Natural killer cell (primary cell): ENCODE measurements at regions not wholly inside any gene's neighbourhood (a gene's known extent, or its start where the extent isn't known, plus 50 kb on each side); places are given as distances from the start of the nearest gene placed in this dataset.
"Not testable (repeated sequence)": the region's sequence is repeated elsewhere in the genome, so short reads cannot be mapped to it uniquely, and the experiment has no call there.

Experiments used
- ATAC-seq, 3 donors: fragments of 150-1000 bp in 2 of 3; fragments of 200-7000 bp in 1 of 3; cut with Tn5 transposase; 1 replicate in 1 of 3; 2 replicates in 2 of 3; pipeline ENCODE4 v1.10.0; 2021; ENCODE audit warnings: mild to moderate bottlenecking in 2 of 3, moderate library complexity in 2 of 3
- DNase-seq, 2 donors: peaks; one replicate each; pipeline versions ENCODE4 v3.0.0 to v3.0.0-alpha.2; 2013 to 2021; ENCODE audit warnings: mixed read lengths in 1 of 2
- H3K27ac ChIP-seq: one replicate; pipeline ENCODE4 v1.5.1; 2013; ENCODE audit warnings: mild to moderate bottlenecking, low read length
- H3K27me3 ChIP-seq: one replicate; pipeline ENCODE4 v1.6.1; 2013; ENCODE audit warnings: low read length; ENCODE audit not compliant: control insufficient read depth, insufficient read depth
- H3K36me3 ChIP-seq: one replicate; pipeline ENCODE4 v1.6.1; 2013; ENCODE audit warnings: low read length; ENCODE audit not compliant: control insufficient read depth, insufficient read depth
- H3K4me1 ChIP-seq: one replicate; pipeline ENCODE4 v1.6.1; 2013; ENCODE audit warnings: low read length; ENCODE audit not compliant: control insufficient read depth, insufficient read depth
- H3K4me3 ChIP-seq: one replicate; pipeline ENCODE4 v1.5.1; 2013; ENCODE audit warnings: low read length
- H3K9me3 ChIP-seq: one replicate; pipeline ENCODE4 v1.6.1; 2013; ENCODE audit warnings: low read length; ENCODE audit not compliant: control insufficient read depth, insufficient read depth
- H3K27ac Mint-ChIP-seq, 2 donors: one replicate each; pipeline ENCODE4 v1.8.0; 2022; ENCODE audit warnings: mild to moderate bottlenecking in 2 of 2, mixed read lengths in 2 of 2, moderate library complexity in 1 of 2
- H3K27me3 Mint-ChIP-seq, 2 donors: one replicate each; pipeline ENCODE4 v1.8.0; 2022; ENCODE audit warnings: low read depth in 2 of 2, mixed read lengths in 2 of 2
- H3K36me3 Mint-ChIP-seq: one replicate; pipeline ENCODE4 v1.8.0; 2022; ENCODE audit warnings: mixed read lengths
- H3K4me1 Mint-ChIP-seq, 2 donors: one replicate each; pipeline ENCODE4 v1.8.0; 2022; ENCODE audit warnings: mixed read lengths in 2 of 2
- H3K4me3 Mint-ChIP-seq: one replicate; pipeline ENCODE4 v1.8.0; 2022; ENCODE audit warnings: mild to moderate bottlenecking, moderate library complexity, mixed read lengths
- H3K9me3 Mint-ChIP-seq, 2 donors: one replicate each; pipeline ENCODE4 v1.8.0; 2022; ENCODE audit warnings: mixed read lengths in 2 of 2
- WGBS: methylation state at CpG from one replicate; pipeline ENCODE4 v1.1.7; 2013; ENCODE audit warnings: missing lambda C conversion rate; ENCODE audit not compliant: insufficient coverage; 5-methylcytosine and 5-hydroxymethylcytosine counted together
- intact Hi-C: fragments of 100-400 bp; cut with micrococcal nuclease; formaldehyde crosslinking; loops from one replicate; pipeline ENCODE4 v1.14.2; 2022
- TF ChIP-seq, protein P1 (sequence below): fragments of 200-600 bp; IDR thresholded peaks from one replicate; pipeline ENCODE4 v1.8.0; 2022; ENCODE audit warnings: antibody characterized with exemption

- no peaks in the 10 kb centered on the region for H3K27me3 ChIP-seq
- Mint-ChIP-seq H3K36me3 (peaks cover 5% of the 10 kb centered on the region), H3K4me3 (no peak overlapping the region), H3K9me3 (peaks cover 0 to 10% of the 10 kb centered on the region in 2 donors), H3K4me1 (peaks cover 7 to 11% of the 10 kb centered on the region in 2 donors), H3K27ac (no peak overlapping the region), H3K27me3 (peaks cover 17 to 18% of the 10 kb centered on the region in 2 donors)
- WGBS: 85% methylated on average over 8 of the region's 8 CpGs
- ATAC-seq (no peak), DNase-seq (no peak)
- H3K4me1 ChIP-seq: no peaks in the 10 kb centered on the region
- no peaks in the 10 kb centered on the region for H3K9me3 ChIP-seq
- H3K36me3 ChIP-seq: no peaks in the 10 kb centered on the region
- no peak overlapping the region for H3K27ac ChIP-seq
- H3K4me3 ChIP-seq: no peak overlapping the region
- intact Hi-C loops: no loop called here
- TF ChIP-seq, protein P1, sequence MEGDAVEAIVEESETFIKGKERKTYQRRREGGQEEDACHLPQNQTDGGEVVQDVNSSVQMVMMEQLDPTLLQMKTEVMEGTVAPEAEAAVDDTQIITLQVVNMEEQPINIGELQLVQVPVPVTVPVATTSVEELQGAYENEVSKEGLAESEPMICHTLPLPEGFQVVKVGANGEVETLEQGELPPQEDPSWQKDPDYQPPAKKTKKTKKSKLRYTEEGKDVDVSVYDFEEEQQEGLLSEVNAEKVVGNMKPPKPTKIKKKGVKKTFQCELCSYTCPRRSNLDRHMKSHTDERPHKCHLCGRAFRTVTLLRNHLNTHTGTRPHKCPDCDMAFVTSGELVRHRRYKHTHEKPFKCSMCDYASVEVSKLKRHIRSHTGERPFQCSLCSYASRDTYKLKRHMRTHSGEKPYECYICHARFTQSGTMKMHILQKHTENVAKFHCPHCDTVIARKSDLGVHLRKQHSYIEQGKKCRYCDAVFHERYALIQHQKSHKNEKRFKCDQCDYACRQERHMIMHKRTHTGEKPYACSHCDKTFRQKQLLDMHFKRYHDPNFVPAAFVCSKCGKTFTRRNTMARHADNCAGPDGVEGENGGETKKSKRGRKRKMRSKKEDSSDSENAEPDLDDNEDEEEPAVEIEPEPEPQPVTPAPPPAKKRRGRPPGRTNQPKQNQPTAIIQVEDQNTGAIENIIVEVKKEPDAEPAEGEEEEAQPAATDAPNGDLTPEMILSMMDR: no peak
Observed at GRCh38 chr11:134499990-134500389, 87.9 kb upstream of the B3GAT1 start.

- Mint-ChIP-seq H3K27ac (no peak overlapping the region), H3K4me3 (no peak overlapping the region), H3K4me1 (peaks cover 4 to 7% of the 10 kb centered on the region in 2 donors), H3K27me3 (peaks cover 10 to 18% of the 10 kb centered on the region in 2 donors), H3K36me3 (peaks cover 7% of the 10 kb centered on the region), H3K9me3 (peaks cover 0 to 11% of the 10 kb centered on the region in 2 donors)
- no peaks in the 10 kb centered on the region for H3K4me1 ChIP-seq
- ATAC-seq: peak in 1 of 3 donors; percentile 19
- intact Hi-C loops: no loop called here
- H3K4me3 ChIP-seq: no peak overlapping the region
- DNase-seq: no peak
- no peaks in the 10 kb centered on the region for H3K9me3 ChIP-seq
- H3K36me3 ChIP-seq: no peaks in the 10 kb centered on the region
- H3K27me3 ChIP-seq: no peaks in the 10 kb centered on the region
- TF ChIP-seq, protein P1: no peak
- 91% methylated on average over 19 of the region's 19 CpGs for WGBS
- no peak overlapping the region for H3K27ac ChIP-seq
Observed at GRCh38 chr11:134498326-134499139, 86.5 kb upstream of the B3GAT1 start.

DNA sequence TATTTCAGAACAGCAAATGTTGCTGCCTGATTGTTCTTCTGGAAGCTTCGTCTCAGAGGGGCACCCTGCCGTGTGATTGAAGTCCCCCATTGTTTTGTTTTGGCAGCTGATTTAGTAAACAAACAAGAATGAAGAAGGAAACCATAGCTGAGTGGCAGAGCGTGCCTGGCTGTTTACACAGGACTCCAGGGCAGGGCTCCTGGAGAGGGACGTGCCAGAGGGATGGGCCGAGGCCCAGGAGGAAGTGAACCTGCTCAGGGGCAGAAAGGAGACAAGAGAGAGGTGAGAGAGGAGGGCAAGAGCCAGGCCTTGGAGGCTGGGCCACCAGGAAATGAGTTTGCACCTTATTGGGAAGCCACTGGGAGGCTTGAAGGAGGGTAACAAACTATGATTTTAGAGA, 85.5 kb upstream of the B3GAT1 start:
- intact Hi-C loops: no loop called here
- H3K9me3 ChIP-seq: no peaks in the 10 kb centered on the region
- peaks cover 7% of the 10 kb centered on the region for H3K36me3 Mint-ChIP-seq
- H3K27ac Mint-ChIP-seq: no peak overlapping the region
- peaks cover 0 to 11% of the 10 kb centered on the region in 2 donors for H3K9me3 Mint-ChIP-seq
- ATAC-seq (no peak), DNase-seq (no peak)
- H3K4me1 Mint-ChIP-seq: peaks cover 4 to 7% of the 10 kb centered on the region in 2 donors
- no peak overlapping the region for H3K27ac ChIP-seq
- no peak overlapping the region for H3K4me3 ChIP-seq
- WGBS: 41% methylated on average over 5 of the region's 5 CpGs
- H3K4me3 Mint-ChIP-seq: no peak overlapping the region
- H3K27me3 ChIP-seq: no peaks in the 10 kb centered on the region
- TF ChIP-seq, protein P1: no peak
- H3K27me3 Mint-ChIP-seq: peaks cover 10 to 18% of the 10 kb centered on the region in 2 donors
- no peaks in the 10 kb centered on the region for H3K4me1 ChIP-seq
- H3K36me3 ChIP-seq: no peaks in the 10 kb centered on the region

DNA sequence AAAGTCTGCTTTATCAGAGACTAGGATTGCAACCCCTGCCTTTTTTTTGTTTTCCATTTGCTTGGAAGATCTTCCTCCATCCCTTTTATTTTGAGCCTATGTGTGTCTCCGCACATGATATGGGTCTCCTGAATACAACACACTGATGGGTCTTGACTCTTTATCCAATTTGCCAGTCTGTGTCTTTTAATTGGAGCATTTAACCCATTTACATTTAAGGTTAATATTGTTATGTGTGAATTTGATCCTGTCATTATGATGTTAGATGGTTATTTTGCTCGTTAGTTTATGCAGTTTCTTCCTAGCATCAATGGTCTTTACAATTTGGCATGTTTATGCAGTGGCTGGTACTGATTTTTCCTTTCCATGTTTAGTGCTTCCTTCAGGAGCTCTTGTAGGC, 84.0 kb upstream of the B3GAT1 start:
- H3K27ac Mint-ChIP-seq, H3K4me3 ChIP-seq, H3K4me3 Mint-ChIP-seq, ATAC-seq, H3K36me3 Mint-ChIP-seq, intact Hi-C loops, H3K9me3 ChIP-seq, H3K27ac ChIP-seq, H3K4me1 ChIP-seq, DNase-seq, H3K27me3 ChIP-seq, H3K36me3 ChIP-seq, H3K4me1 Mint-ChIP-seq: not testable (repeated sequence)
- Mint-ChIP-seq H3K9me3 (peaks cover 0 to 11% of the 10 kb centered on the region in 2 donors), H3K27me3 (peaks cover 10 to 18% of the 10 kb centered on the region in 2 donors)
- 75% methylated on average over 2 of the region's 2 CpGs for WGBS

DNA sequence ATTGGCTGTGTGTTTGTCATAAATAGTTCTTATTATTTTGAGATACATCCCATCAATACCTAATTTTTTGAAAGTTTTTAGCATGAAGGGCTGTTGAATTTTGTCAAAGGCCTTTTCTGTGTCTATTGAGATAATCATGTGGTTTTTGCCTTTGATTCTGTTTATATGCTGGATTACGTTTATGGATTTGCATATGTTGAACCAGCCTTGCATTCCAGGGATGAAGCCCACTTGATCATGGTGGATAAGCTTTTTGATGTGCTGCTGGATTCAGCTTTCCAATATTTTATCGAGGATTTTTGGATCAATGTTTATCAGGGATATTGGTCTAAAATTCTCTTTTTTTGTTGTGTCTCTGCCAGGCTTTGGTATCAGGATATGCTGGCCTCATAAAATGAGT, 82.4 kb upstream of the B3GAT1 start:
- intact Hi-C loops, H3K27ac Mint-ChIP-seq, H3K36me3 Mint-ChIP-seq, ATAC-seq, H3K4me3 ChIP-seq, H3K9me3 ChIP-seq, H3K4me3 Mint-ChIP-seq, H3K36me3 ChIP-seq, DNase-seq, H3K27ac ChIP-seq, H3K27me3 ChIP-seq, H3K4me1 ChIP-seq: not testable (repeated sequence)
- Mint-ChIP-seq H3K4me1 (peaks cover 7 to 12% of the 10 kb centered on the region in 2 donors), H3K27me3 (peaks cover 10 to 18% of the 10 kb centered on the region in 2 donors), H3K9me3 (peaks cover 0 to 11% of the 10 kb centered on the region in 2 donors)
- 83% methylated on average over 2 of the region's 2 CpGs for WGBS

GRCh38 chr11:134492411-134492810, 80.4 kb upstream of the B3GAT1 start:
- H3K36me3 Mint-ChIP-seq, H3K4me3 Mint-ChIP-seq, ATAC-seq, H3K4me3 ChIP-seq, H3K27ac Mint-ChIP-seq, H3K27me3 ChIP-seq, intact Hi-C loops, H3K27ac ChIP-seq, H3K36me3 ChIP-seq, H3K4me1 ChIP-seq, H3K9me3 ChIP-seq, DNase-seq: not testable (repeated sequence)
- 100% methylated on average over 2 of the region's 2 CpGs for WGBS
- H3K4me1 Mint-ChIP-seq: peaks cover 10 to 22% of the 10 kb centered on the region in 2 donors
- H3K9me3 Mint-ChIP-seq: peaks cover 0 to 11% of the 10 kb centered on the region in 2 donors
- peaks cover 6 to 15% of the 10 kb centered on the region in 2 donors for H3K27me3 Mint-ChIP-seq
